ENCODE measurements at regions not wholly inside any gene's neighbourhood (a gene's known extent, or its start where the extent isn't known, plus 50 kb on each side); places are given as distances from the start of the nearest gene placed in this dataset.

DNA sequence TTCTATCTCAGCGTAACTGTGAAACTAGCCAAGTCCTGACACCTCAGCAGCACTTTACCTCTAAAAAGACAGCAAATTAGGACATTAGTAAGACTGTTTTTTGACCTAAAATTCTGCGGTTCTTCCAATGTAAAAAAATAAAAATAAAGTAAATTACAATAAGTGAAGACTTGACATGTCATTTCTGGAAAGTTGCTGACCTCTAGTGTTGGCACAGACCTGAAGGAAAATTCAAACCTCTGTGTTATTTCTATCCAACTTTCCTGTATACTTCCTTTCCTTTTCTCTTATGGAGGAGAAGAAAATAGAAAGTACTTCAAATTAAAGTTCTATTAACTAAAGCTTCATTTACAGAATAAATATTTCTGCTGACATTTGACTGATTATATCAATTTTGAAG, 110.6 kb downstream of the TMEM182 start:
- TF ChIP-seq, protein P1, sequence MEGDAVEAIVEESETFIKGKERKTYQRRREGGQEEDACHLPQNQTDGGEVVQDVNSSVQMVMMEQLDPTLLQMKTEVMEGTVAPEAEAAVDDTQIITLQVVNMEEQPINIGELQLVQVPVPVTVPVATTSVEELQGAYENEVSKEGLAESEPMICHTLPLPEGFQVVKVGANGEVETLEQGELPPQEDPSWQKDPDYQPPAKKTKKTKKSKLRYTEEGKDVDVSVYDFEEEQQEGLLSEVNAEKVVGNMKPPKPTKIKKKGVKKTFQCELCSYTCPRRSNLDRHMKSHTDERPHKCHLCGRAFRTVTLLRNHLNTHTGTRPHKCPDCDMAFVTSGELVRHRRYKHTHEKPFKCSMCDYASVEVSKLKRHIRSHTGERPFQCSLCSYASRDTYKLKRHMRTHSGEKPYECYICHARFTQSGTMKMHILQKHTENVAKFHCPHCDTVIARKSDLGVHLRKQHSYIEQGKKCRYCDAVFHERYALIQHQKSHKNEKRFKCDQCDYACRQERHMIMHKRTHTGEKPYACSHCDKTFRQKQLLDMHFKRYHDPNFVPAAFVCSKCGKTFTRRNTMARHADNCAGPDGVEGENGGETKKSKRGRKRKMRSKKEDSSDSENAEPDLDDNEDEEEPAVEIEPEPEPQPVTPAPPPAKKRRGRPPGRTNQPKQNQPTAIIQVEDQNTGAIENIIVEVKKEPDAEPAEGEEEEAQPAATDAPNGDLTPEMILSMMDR (IDR thresholded peaks at IDR 0.05; ENCODE audit: borderline replicate concordance, extremely low read depth, low read length, poor library complexity, severe bottlenecking), result peak; percentile 20
- no peak for TF ChIP-seq EZH2 (IDR thresholded peaks at IDR 0.05; ENCODE audit: borderline replicate concordance, low read depth, low read length, severe bottlenecking)
